Hematopoietic multipotent progenitor cell treated with erythropoietin and hydrocortisone succinate and interleukin-3 and kit ligand, for 8 days (in vitro differentiated cells): ENCODE measurements at regions not wholly inside any gene's neighbourhood (a gene's known extent, or its start where the extent isn't known, plus 50 kb on each side); places are given as distances from the start of the nearest gene placed in this dataset.

Experiments
- DNase-seq: peaks from one replicate; pipeline ENCODE4 v3.0.0-alpha.2; 2015

DNA sequence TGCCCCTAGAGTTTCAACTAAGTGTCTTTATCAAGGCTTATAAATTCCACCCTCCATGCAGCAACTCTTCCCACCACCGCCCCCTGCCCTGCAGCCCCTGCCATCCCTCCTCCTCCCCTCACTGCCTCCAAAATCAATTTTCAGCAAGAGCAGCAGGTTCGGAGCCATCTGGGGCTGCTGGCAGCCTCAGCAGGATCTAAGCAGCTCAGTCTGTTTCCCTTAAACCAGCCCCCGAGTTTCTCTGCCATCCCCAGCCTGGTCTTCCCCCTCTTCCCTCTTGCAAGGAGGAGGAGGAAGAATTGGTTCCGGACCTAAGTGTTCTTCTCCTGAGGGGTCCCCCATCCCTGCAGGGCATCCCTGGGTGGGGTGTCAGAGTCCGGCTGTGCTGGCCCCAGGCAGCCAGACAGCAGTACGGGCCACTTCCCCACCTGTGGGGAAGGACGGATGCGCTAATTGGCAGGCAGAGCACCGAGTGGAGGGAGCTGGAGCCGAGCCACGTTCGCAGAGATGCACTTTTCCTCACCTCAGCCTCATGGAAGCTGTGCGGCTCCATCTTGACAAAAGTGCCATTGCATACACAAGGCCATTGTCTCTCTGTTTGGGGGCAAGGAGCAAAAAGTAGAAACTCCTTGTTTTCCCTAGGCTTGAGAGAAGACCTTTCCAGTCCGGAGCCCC is 189.3 kb downstream of the KCNA5 start:
- no peak for DNase-seq

DNA sequence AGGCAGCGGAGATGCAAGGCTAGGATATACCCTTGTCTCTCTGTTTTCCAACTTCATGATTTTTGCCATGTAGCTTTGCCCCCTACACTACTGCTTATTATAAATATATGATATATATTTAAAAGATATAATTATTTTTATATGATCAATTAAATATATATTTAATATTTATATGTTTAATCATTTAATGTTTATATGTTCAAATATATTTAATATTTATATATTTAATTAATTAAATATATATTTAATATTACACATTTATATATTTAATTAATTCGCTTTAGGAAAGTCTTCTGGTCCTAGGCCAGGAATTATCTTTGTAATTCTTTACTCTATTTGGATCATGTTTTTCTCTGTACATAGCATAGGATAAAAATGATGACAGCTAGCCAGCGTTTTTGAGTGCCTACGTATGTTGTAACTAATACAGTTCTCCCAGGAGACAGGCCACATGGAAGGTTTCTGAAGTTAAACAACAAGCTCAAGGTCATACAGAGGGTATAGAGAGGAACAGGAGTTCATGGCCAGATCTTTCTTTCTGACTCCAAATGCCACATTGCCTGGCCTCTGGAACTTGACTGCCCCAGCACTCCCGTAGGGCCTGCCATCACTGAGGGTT is 192.5 kb downstream of the KCNA5 start:
- DNase-seq, result no peak

DNA sequence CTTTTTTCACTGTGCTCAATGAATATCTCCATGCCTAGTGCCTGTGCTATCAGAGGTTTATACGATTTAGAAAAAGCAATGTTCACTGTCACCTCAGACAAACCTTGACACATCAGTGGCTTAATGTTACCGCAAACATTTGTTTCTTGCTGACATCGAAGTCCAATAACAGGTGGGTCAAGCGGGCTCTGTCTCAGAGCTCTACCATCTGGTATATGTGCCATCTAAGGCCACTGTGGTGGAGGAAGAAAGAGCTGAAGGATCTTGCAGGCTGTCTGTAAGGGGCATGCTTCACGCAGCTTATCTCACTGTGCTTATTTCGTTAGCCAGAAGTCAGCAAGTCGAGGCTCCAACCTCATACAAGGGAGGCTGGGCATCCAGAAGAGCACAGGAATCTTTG is 189.5 kb upstream of the NTF3 start:
- DNase-seq, result no peak

DNA sequence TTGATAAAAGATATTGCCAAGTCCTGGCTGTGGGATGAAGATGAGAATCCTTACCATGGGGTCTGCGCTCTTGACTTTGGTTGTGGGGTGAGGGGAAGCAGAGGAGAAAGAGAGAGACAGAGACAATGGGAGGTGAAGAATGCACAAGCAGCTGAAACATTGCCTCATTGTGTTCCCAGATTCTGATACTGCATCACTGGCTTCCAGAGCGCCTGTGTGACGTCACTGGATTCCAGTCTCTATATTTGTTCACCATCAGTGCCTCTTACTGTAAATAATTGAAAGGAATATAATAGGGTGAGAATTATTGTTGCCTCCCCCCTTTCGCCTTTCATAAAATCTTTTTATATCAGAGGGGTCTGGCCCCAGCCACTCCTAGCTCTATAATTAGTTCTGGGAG is 188.9 kb upstream of the NTF3 start:
- DNase-seq, result no peak

DNA sequence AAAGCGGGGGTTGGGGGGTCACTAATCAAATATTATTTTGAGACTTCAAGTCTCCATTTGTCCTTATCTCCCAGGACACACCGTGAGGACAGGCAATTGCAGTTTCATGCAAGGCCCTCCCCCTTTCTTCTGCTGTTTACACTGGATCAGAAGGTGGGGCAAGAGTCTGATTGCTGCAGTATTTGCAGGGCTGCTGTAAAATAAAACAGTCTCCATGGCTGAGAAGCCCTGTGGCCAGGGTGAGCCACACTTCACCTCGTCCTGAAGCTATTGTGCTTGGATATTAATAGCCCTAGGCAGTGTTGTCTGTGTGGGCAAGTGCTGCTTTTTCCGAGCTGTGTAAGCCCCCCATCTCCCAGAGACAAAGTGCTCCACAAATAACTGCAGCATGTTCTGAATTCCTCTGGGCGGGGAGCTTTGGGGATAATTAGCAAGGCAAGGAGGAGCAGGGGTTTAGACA is 187.4 kb upstream of the NTF3 start:
- peak; percentile 74 for DNase-seq

DNA sequence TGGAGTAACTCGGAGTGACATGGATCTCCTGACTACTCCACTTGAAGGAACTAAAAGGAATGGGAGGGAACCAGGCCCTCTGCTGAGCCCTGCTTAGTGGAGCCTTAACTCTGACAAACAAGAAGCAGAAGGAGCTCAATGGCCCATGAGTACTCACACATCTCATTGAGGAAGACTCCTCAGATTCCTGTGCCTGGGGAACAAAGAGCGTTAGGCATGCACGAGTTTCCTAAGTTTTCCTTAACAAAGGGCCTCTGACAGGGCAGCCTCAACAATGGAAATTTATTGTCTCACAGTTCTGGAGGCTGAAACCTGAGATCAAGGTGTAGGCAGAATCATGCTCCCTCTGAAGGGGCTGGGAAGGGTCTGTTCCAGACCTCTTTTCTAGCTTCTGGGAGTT is 185.7 kb upstream of the NTF3 start:
- DNase-seq, result no peak

DNA sequence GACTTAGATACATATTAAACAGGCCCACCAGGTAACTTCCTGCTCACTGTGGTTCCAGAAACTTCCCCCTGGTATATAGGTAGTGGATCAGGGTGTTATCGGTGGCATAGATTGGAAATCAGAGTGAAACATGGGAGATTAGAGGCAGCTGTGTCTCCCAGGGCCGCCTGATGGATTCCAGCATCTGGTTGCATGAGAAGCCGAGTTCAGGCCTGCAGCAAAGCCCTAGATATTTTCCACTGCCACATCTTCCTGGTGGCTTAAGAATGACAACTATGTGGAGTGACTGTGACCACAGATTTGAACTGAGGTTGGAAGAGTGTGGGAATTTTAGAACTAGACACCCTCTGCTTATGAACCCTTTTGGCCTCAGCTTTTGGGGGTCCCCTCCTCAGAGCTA is 184.8 kb upstream of the NTF3 start:
- DNase-seq, result no peak

DNA sequence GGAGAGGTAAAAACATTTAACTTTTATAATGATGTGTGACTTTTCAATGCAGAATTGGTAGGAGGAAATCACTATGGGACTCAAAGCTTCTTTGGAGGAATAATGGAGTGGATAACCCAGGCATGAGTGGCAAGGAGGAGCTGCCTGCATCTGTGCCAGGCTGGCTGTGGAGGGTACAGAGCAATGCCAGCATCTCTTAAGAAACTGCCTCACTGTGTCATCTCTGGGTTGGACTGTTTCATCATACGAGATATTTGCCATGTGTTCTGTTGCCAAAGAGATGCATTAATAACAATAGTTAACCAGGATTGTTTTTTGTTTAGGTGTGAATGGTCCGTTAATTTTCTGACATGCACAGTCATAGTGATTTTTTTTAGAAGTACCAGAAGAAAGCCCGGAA is 183.7 kb upstream of the NTF3 start:
- no peak for DNase-seq

DNA sequence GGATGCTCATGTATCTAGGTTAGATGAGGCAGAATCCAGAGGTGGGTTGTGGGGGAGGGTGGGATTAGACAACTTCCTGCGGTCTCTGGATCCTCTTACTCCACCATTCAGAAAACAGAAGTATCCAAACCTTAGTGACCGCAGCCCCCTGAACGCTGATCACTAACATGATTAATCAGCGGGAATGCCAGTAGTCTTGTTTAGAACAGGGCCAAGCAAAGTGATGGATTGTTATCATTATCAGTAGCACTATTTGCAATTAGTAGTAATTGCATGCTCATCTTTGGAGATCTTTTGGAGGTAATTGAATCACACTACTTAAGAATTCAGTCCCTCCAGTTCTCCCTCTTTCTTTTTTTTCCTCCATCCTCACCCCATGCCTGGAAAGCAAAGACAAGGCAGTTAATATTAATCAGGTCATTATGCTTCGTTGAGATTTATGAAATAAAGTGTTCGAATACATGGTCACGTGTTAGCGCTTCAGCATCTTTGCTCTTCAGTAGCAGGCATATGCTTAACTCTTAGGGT is 182.8 kb upstream of the NTF3 start:
- no peak for DNase-seq

DNA sequence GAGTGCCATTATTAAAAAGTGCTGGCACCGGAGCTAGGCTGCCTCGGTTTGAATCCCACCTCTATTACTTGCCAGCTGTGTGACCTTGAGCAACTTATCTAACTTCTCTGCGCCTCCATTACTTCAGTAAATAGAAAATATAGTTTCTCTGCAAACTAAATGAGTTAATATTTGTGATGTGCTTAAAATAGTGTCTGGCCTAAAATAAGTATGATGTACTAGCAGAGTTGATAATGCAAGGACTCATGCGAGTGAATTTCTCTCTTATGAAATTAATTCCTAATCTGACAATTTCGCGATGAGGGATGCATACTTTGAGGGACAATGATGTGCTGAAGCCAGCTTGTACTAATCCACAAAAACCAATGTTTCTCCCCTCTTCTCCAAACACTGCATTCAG is 180.8 kb upstream of the NTF3 start:
- no peak for DNase-seq

DNA sequence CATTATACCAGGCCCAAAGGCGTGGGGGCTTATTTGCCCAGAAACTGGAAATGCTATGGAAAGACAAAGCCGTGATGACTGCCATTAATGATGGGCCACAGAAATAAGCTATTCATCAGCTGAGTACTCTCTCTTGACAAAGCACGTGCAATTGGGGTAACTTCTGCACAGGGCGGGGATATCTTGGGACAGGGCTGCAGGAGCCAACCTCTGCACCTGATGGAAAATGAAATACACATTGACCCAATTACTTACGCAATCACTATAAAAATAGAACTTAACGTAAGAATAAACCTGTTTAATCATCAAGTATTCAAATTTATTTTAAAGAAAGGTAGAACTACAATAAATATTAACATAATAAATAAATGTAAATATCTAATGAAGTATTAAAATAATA is 180.1 kb upstream of the NTF3 start:
- DNase-seq, result no peak

DNA sequence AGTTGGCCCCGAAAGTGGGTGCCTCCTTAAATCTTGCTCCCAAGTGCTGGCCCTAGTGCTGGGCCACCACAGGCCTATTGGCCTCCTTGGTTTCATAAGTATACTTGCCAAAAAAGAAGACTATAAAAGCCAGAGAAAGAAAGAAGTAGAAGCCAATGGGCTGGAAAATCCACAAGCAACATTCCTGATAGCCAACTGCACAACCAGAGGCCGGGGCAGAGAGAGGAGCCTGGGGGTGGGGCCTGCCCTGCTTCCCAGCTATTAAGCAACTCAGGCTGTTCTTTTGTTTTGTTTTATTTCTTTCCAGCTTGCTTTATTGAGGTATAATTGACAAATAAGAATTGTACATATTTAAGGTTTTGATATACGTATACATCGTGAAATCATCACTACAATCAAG is 177.2 kb upstream of the NTF3 start:
- DNase-seq, result no peak

DNA sequence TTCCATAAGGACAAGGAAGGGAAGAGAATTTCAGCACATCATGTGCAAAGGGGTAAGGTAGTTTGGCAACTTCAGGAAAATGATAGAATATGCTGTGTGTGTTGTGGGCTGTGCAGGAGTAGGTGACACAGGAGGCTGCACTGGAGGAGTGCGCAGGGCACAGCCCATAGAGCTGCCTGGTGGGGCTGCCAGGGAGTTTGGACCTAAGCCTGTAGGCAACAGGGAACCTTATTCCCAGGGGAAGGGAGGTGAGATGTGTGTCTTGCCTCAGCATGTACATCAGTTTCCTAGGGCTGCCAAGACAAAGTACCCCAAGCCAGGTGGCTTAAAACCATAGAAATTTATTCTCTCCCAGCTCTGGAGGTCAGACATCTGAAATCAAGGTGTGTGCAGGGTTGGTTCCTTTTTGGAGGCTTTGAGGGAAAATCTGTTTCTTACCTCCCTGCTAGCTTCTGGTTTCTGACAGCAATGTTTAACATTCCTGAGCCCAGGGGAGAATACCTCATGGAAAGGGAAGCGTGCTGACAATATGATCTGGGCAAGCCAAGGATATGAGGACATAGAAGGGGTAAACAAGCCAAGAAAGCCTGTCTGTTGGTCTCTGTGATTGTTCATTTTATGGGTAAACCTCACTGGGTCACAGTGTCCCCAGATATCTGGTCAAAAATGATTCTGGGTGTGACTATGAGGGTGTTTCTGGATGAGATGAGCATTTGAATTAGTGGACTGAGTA is 174.0 kb upstream of the NTF3 start:
- DNase-seq, result no peak

DNA sequence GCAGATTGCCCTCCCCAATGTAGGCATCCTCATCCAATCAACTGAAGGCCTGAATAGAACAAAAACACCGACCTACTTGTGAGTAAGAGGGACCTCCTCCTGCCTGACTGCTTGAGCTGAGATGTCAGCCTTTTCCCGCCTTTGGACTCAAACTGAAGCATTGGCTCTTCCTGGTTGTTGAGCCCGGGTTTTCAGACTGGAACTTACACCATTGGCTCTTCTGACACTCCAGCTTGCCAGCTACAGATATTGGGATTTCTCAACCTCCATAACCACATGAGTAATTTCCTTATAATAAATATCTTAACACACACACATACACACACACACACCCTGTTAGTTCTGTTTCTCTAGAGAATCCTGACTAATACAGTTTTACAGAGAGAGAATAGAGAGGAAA is 173.4 kb upstream of the NTF3 start:
- no peak for DNase-seq

DNA sequence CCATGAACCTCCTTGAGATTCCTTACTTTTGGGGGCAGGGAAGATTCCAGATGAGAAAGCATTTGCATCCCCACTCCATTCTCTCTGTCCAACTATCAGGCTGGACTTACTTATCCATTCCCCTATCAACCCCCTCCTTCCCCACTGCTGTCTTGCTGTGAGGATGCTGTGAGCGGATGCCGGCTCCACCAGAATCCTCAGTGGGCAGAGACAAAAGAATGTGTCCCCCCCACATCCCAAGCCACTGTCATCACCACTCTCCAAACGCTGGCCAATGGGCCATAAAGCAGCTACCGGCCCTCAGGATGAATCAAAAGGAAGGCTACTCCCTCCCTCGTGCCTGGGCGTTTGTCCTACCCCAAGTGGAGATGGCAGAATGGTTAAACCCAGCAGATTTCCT is 173.0 kb upstream of the NTF3 start:
- no peak for DNase-seq

DNA sequence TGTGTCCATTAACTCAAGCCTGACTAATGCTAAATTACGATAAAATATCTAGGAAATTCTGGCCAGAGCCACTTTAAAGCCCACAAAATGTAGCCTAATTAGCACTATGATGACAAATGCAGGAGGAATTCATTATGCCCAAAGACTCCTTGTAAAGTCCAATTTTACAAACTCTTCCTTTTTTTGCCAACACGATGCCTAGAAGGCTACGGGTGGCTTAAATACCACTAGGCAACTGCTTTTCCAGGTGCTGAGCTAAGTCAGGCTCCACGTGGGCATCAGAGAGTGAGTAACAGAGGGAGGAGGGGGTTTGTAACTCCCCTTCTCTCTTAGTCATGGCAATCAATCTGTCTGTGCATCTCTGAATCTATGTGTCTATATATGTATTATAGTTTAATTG is 172.4 kb upstream of the NTF3 start:
- DNase-seq, result no peak

DNA sequence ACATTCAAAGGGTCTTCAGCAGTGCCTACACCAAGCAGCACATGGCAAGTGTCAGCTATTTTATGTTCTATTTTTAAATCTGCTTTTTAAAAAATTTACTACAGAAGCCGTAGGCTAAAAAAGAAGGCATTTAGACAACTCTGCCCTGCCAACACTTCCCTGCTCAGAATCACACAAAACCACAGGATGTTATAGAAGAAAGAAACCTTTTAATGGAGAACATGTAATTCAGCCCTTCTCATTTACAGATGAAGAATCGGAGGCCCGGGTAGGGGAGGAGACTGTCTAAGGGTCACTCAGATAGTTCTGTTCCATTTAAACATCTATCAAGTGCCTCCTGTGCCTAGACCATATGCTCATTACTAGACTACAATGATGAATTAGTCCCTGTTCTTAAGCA is 171.8 kb upstream of the NTF3 start:
- no peak for DNase-seq

DNA sequence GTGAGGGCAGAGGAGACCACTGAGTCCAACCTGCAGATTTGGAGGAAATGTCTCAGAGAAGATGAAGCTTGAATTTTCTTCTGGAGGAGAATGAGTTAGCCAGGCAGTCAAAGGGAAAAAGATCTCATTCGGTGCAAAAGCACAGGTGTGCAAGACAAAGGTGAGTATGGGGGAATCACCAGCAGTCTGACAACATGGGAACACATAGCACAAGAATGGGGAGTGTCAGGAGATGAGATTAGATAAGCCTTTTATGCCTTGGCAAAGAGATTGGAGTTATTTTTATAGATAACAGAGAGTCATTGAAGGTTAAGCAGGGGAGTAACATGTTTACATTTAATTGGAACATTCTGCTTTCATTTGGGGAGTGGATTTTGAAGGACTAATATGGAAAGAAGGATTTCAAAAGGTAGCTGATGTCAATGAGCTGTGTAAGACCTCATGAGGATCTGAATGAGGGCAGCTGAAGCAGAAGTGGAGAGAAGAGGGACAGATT is 171.3 kb upstream of the NTF3 start:
- DNase-seq, result no peak

DNA sequence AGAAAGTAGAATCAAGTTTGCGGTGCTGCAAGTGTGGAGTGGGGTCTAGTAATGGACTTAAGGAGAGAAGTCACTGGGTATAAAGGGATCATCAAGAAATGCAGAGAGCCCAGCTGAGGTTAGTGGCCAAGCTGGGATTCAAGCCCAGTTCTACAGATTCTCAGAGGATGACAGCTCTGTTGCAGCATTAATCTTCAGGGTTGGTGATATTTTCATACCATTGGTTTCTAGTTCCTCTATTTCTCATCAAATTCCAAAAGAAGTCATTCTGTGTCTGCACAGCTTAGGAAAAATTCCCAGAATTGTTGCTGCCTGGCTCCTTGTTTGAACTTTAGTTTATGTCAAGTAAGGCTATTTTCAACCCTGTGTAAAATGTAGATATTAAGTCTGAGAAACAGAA is 169.5 kb upstream of the NTF3 start:
- DNase-seq, result no peak

DNA sequence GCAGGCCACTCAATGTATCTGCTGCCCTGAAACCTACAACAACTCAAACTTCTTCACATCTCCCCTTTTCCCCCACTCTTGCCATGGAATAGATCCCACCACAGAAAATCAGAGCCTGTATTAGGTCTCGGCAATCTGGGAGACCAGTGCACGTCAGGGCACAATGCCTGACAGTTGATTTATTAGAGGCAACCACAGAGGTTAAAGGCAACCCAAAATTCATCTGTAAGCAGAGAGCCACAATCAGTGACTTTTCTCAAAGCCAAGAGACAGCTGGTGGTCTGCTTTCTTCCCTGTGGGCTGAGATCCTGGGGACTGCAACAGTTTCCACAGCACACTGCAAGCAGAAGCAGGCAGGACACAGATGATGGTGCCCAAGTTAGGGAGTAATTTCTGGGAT is 169.0 kb upstream of the NTF3 start:
- DNase-seq, result no peak

DNA sequence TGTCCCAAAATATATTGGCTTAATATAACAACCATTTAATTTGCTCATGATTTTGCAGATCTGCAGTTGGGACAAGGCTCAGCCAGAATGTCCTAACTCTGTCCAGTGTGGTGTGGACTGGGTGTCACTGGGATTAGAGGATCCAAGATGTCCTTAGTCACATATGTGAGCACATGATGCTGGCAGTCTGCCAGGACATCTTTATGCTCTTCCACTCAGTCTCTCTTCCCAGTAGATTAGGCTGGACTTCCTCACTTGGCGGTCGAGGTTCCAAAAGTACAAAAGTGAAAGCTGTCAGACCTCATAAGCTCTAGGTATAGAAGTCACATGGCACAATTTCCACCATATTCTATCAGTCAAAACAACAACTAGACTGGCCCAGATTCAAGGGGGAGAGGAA is 167.9 kb upstream of the NTF3 start:
- no peak for DNase-seq

DNA sequence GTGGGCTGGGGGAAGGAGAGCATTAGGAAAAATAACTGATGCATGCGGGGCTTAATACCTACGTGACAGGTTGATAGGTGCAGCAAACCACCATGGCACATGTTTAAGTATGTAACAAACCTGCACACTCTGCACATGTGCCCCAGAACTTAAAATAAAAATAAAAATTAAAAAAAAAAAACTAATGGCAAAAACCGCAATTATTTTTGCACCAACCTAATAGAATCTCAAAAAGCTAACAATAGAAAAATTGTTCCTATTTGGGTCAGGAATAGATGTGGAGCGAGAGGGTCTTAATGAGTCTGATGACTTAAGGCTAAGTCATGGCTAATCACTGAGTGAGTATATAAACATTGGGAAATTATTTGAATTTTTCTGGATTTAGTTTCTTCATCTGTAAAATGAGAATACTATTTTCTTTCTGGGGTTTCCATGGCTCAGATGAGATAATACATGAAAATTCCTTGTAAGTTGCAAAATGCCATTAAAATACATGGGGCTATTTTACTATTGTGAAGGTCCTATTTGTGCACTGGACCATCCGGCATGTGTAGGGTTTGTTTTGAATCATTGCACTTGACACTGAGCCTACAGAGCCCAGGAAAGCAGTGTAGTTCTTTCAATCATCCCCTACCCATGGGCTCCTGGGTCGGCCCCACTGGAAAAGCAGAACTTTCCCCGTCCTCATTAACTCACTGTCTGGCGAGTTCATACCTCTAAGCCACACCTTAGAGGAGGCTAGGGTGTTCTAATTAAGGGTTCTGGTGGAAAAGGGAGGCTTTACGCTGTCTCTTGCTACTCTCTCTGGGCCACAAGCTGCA is 164.1 kb upstream of the NTF3 start:
- no peak for DNase-seq
